ENCODE measurements at regions not wholly inside any gene's neighbourhood (a gene's known extent, or its start where the extent isn't known, plus 50 kb on each side); places are given as distances from the start of the nearest gene placed in this dataset.
"Not testable (repeated sequence)": the region's sequence is repeated elsewhere in the genome, so short reads cannot be mapped to it uniquely, and the experiment has no call there.

DNA sequence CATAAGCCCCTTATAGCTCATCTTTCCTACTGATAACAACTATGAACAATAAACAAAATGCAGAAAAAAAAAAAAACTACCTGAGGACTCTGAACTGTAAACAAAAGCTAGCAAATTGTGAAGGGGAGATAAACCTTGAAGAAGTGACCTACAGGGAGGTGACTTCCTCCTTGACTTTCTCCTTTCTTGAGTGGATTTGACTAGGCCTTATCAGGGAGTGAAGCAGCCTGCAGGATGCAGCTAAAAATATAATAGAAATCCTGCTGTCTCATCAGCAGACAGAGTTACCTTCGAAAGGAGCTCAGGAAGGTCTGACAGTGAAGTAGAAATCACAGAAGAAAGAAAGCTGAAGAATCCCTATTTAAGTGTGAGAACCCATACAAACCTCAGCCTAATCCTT is 322.0 kb upstream of the HTR1E start:
- no peak for DNase-seq (ENCODE audit: low read depth)

DNA sequence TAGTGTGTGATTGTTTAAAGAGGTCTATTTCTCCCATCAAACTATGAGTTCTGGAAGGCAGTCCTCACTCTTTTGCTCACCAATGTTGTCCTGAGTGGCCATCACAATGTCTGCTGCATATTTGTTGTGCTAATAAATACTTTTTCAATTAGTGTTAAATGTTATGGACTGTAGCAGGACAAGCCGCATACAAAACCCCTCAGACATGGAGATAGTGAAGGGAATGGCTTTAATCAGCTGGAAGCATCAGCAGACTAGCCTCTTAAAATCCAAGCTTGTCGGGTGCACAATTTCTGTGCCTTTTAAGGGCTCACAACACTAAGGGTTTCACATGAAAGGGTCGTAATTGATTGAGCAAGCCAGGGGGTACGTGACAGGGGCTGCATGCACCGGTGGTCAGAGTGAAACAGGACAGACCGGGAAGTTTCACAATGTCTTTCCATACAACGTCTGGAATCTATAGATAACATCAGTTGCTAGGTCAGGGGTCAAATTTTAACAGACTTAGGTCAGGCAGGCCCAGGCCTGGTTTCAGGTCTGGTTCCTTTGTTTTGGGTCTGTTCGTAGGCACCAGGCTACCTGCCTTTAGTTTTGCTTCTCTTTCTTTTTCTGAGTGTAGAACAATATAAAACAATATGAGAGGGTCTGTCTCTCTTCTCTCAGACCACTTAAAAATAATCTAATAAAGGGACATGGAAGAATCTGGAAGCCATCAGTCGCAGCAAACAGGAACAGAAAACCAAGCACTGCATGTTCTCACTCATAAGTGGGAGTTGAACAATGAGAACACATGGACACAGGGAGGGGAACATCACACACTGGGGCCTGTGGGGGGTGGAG is 327.6 kb upstream of the HTR1E start:
- DNase-seq (ENCODE audit: low read depth), result no peak

DNA sequence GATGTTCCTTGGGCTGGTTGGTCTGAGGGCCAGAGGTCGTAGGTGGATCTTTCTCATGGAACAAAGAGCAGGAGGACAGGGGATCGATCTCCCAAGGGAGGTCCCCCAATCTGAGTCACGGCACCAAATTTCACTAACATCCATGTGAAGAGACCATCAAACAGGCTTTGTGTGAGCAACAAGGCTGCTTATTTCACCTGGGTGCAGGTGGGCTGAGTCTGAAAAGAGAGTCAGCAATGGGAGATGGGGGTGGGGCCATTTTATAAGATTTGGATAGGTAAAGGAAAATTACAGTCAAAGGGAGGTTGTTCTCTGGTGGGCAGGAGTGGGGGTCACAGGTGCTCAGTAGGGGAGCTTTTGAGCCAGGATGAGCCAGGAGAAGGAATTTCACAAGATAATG is 334.0 kb upstream of the HTR1E start:
- not testable (repeated sequence) for DNase-seq (ENCODE audit: low read depth)

DNA sequence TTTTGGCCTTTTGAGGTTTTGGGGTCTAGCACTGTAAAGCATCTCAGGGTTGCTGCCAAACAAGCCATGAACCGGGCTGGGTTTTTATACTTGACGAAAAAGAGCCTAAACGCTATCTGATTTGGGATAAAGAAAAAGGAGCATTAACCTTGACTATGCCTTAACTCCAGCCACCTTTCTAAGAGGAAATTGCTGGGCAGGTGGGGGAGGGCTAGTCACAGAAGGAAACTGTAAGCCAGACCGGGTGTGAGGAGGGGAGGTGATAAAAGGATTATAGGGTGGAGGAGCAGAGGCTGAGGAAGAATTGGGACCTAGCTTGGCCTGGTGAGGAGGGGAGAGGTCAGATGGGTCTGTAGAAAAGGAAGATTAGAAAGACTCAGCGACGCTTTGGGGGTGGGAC is 335.2 kb upstream of the HTR1E start:
- not testable (repeated sequence) for DNase-seq (ENCODE audit: low read depth)

DNA sequence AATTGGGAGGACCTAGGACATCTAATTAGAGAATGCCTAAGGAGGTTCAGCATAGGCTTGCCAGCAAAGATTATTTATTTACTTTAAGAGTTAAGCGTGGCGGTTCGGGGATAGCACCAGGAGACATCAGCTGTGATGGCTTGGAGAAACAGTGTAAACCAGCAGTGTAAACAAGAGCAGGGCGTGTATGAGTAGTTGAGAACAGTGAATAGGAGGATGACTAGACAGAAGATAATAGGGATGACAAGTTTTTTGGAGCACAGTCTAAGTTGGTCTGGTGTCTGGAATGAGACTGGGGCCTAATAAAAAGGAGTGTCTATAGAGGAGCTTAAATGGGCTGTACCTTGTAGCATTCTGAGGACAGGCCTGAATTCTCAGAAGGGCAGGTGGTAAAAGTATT is 338.4 kb upstream of the HTR1E start:
- not testable (repeated sequence) for DNase-seq (ENCODE audit: low read depth)

DNA sequence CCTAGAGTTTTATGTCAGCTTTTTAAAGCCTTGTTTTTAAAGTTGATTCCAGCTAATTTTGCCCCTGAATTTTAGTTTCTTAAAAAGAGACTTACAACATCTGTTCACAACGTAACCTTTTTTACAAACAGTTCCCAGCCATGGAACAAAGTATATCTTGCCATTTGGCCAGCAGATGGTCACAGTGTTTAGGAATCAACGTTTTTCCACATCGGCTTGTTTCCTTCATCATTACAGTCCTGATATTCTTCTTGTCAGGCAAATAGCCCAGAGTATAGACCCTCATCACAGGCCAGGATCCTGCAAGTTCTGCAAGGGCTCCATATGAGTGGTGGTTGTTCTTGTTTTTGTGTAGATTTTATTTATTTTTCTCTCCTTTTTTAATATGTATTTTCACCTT is 341.7 kb upstream of the HTR1E start:
- no peak for DNase-seq (ENCODE audit: low read depth)

DNA sequence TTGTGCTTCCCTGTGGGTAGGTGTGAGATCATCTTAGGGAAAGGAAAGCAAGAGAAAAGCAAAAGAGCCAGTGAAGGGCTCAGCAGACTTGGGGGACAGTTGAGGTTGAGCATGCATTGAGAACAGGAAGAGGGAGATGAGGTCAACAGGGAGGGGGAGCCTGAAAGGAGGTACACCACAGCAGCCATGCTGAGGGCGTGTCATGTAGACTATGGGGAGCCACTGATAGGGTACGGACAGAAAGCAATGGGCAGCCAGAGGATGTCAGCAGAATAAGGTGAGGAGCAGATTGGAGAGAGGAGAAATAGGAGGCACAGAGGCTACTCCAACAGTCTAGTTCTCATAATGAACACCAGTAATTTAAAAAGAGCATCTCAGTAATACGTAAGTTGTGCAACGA is 351.1 kb upstream of the HTR1E start:
- no peak for DNase-seq (ENCODE audit: low read depth)

DNA sequence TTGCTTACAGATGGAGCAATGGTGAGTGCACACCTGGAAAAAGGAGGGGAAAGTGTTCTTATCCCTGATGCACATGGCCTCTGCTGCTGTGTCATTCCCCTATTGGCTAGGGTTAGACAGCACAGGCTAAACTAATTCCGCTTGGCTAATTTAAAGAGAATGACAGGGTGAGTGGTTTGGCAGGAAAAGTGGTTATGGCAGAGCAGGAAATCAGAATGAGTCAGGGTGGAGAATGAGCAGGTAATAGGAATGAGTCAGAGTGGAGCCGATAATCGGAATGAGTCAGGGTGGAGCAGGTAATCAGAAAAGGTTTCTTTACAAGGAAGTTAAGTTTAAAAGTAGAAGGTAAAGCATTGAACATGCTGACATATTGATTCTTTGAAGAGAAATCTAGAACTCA is 355.5 kb upstream of the HTR1E start:
- no peak for DNase-seq (ENCODE audit: low read depth)

DNA sequence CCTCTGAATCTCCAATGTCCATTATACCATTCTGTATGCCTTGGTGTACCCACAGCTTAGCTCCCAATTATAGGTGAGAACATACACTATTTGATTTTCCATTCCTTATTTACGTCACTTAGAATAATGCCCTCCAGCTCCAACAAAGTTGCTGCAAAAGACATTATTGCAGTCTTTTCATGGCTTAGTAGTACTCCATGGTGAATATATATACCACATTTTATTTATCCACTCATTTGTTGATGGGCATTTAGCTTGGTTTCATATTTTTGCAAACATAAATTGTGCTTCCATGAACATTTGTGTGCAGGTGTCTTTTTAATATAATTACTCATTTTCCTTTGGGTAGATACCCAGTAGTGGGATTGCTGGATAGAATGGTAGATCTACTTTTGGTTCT is 374.1 kb upstream of the HTR1E start:
- no peak for DNase-seq (ENCODE audit: low read depth)

DNA sequence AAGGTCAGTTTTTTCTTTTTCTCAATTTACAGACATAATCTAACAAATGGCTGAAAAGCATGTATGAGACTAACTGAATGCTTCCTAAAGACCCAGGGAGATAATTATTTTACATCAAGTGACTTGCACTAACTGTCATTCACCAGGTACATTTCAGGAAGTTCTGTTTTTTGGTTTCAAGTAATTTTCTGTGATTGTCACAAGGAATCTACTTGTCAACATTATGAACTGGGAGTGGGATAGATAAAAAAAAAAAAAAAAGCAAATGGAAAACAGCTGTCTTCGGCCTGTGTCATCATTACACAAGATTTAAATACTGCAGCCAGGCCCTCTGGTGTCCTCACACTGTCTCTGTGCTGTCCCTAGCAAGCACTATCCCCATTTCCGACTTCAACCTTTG is 379.0 kb upstream of the HTR1E start:
- no peak for DNase-seq (ENCODE audit: low read depth)

DNA sequence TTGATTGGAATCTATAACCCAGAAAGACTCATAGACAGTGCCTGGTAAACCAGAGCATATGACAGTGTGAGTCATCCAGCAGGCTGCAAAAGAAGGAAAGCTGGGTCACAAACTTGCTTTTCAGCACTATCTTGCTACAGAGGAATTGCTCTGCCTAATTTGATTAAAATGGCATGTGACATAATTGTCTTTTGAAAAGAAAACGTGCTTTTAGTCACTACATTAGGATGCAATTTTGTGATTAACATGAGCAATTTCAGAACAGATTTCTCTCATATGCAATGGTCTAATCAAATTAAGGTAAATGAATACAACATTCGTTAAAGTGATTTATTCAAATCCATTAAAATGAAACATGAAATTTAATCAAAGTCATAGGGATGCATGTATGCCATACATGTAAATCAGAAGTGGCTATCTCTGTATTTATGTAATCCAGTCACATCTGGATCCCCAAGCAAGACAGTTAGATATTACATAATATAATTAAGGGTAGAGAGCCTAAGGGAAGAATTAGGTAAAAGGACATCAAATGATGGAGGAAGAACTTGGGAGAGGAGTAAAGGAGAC is 400.0 kb upstream of the HTR1E start:
- no peak for DNase-seq (ENCODE audit: low read depth)

DNA sequence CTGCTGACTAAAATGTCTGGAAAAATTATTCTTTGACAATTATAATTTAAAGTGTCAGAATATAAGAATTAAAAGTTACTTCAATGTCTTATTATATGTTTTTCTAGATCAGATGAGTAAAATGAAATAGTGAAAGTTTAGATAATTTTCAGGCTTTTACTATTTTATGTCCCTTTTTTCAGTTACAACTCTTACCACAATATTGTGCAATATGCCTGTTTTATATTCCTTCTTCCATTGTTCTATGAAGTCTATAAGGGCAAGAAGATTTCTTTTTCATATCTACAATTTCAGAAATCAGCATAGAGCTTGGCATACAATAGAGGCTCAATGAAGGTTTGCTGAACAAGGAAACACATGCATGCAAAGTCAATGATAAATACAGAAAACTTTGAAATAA is 401.2 kb upstream of the HTR1E start:
- DNase-seq (ENCODE audit: low read depth), result no peak

DNA sequence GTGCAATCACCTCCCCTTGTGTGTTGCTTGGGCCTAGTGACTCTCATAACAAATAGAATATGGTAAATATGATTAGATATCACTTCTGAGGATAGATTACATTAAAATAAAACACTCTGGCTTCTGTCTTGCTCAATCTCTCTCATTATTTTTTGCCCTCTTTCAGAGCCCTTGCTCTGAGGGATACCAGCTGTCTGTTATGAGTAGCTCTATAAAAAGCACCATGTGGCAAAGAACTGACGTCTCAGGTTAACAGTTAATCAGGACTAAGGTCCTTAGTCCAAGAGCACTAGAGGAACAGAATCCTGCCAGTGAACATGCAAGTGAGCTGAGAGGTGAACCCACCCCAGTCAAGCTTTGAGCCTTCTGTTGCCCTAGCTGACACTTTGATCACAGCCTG is 402.2 kb upstream of the HTR1E start:
- no peak for DNase-seq (ENCODE audit: low read depth)

DNA sequence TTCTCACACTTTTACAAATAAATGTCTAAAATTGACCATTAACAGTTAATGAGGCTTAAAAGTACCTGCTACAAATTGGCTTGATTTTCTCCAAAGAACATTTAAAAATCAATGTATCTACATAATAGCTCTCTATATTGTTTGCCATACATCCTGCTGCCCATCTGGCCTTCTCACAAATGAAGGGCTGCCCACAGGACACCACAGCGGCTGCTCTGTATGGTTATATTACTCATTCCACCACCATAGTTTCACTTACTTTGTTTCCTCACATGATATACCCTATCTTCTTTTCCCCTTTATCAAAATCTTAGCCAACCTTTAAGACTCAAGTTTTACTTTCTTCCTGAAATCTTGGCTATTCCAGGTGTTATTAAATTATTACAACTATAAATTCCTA is 407.7 kb upstream of the HTR1E start:
- no peak for DNase-seq (ENCODE audit: low read depth)

DNA sequence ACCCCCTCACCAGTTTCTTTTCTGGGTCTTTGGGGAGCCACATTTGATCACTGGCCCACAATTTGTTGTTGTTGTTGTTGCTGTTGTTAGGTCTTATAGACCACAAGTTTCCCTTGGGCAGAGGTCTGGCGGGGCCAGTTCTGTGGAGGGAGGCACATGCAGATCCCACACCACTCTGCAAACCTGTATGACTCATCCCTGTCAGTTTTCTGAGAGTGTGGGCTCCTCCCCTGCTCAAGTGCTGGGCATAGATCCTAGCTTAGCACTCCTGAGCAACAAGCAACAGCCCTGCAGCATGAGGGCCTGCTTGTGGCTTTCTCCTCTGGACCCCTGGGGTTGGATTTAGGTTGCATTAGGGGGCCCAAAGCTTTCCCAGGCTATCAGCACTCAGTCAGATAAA is 411.1 kb upstream of the HTR1E start:
- no peak for DNase-seq (ENCODE audit: low read depth)

DNA sequence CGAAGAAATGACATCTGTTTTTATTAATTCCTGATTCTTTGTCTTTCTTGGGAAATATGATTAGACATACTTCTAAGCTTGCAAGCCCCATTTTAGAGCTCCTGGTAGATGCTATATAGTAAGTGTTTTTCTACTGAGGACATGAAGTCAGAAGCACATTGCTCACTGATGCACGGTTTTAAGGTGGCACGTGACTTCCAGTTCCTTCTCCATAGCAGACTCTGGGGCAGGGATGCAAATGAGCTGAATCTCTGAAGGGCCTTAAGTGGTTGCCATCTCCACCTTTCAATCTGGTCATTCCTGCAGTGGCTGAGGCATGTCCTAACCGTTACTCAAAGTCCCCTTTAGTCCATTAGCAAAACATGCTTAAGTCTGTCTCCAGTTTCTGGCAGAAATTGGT is 421.2 kb upstream of the HTR1E start:
- DNase-seq (ENCODE audit: low read depth), result no peak

DNA sequence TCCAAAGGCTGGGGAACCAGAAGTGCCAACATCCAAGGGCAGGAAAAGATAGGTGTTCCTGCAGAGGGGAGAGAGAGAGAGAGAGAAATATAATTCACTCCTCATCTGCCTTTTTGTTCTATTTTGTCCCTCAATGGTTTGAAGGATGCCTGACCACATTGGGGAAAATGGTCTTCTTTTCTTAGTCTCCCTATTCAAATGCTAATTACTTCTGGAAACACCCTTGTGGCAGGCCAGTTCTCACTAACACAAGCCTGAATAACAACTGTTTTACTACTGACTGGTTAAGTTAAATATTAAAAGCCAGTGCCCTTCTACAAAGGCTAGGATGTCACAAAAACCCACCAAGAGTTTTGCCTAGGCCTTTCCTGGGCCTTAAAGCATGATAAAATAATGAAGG is 425.4 kb upstream of the HTR1E start:
- no peak for DNase-seq (ENCODE audit: low read depth)

DNA sequence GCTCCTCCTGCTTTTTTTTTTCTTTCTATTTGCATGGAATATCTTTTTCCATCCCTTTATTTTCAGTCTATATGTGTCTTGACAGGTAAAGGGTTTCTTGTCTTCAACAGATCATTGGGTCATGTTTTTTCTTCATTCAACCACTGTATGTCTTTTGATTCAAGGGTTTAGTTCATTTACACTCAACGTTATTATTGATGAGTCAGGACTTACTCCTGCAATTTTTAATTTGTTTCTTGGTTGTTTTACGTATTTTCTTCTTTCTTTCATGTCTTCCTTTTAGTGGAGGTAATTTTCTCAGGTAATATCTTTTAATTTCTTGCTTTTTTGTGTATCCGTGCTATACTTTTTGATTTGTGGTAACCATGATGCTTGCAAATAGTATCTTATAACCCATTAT is 429.1 kb upstream of the HTR1E start:
- DNase-seq (ENCODE audit: low read depth), result no peak

DNA sequence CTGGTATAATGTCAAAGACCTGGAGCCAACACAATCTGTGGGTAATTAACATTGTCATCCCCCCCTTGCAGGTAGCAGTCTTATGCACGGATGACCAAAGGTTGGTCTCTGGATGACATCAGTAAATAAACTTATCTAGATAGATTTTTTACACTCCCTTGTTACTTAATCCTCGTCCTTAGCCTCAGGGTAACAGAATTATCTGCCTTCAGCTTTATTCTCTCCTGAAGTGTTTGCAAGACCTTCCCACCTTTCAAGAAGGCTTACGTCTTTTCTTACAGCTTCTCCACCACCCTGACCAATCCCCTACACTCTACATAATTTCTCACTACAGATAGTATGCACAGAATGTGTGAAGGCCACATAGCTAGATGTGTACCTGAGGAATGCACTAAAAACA is 434.8 kb upstream of the HTR1E start:
- no peak for DNase-seq (ENCODE audit: low read depth)

DNA sequence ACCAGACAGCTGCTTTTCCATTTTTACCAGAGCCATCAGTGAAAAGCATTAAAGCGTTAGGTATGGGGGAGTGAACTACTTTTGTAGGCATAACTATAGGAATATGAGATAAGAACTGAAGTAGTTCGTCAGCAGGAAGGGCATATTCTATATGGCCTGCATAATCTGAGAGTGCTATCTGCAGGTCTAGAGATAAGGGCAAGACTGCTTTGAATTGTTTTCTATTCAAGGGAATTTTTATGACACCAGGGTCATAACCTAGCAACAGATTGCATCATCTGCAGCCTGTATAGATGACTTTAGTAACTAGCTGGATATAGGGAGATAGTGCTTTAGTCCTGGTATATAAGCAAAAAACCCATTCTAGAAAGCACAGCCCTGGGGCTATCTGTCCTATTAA is 437.3 kb upstream of the HTR1E start:
- no peak for DNase-seq (ENCODE audit: low read depth)

DNA sequence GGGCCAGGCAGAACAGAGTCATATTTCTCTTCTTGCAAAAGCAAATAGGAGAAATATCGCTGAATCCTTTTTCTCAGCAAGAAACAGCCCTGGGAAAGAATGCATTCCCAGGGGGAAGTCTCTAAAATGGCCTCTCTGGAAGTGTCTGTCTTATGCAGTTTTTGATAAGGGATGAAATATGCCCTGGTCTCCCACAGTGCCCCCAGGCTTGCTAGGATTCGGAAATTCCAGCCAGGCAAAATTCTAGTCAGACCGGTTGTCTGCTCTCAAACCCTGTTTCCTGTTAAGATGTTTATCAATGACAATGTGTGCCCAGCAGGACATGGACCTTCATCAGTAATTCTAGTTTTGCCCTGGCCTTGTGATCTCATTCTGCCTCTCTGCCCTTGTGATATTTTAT is 448.3 kb upstream of the HTR1E start:
- DNase-seq (ENCODE audit: low read depth), result not testable (repeated sequence)

DNA sequence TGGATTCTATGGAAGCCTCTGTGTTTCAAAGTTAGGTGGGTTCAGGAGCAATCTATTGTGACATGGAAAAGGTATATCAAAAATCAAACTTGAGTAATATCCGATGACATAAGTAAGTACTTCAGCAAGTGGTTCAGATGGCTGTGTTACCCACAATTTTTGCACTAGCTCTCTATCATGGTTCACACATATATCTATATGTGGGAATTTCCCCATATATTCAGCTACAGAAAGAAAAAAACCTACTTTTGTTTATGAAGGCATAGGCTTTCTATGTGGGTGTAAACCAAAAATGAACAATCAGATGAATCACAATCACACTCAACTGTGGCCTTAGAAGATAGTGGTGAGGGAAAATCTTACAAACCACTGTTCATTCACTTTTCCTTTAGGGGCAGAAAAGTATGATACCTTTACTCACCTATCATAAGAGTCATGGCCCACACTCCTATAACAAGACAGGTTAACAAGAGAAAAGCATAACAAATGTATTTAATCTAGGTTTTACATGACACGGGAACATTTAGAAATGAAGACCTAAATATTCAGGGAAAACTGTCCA is 449.6 kb upstream of the HTR1E start:
- DNase-seq (ENCODE audit: low read depth), result no peak

DNA sequence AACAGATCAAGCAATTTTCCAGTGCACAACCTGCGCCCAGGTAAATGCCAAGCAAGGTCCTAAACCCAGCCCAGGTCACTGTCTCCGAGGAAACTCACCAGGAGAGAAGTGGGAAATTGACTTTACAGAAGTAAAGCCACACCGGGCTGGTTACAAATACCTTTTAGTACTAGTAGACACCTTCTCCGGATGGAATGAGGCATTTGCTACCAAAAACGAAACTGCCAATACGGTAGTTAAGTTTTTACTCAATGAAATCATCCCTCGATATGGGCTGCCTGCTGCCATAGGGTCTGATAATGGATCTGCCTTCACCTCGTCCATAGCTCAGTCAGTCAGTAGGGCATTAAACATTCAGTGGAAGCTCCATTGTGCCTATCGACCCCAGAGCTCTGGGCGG is 459.0 kb upstream of the HTR1E start:
- DNase-seq (ENCODE audit: low read depth), result not testable (repeated sequence)
